HG02973 (cell line): ENCODE measurements at regions not wholly inside any gene's neighbourhood (a gene's known extent, or its start where the extent isn't known, plus 50 kb on each side); places are given as distances from the start of the nearest gene placed in this dataset.
"Not testable (repeated sequence)": the region's sequence is repeated elsewhere in the genome, so short reads cannot be mapped to it uniquely, and the experiment has no call there.

Source experiments
- ATAC-seq: cut with Tn5 transposase; IDR thresholded peaks from one replicate; pipeline ENCODE4 v1.9.1; 2021; ENCODE audit warnings: moderate library complexity; ENCODE audit not compliant: unreplicated experiment

- no peak for ATAC-seq
Measured at GRCh38 chr9:107842530-107842929, 353.0 kb upstream of the KLF4 start.

GRCh38 chr9:107841076-107841475 lies 351.5 kb upstream of the KLF4 start:
- no peak for ATAC-seq

- ATAC-seq, result no peak
Measured at GRCh38 chr9:107839371-107839770, 349.8 kb upstream of the KLF4 start.

GRCh38 chr9:107838766-107839165 lies 349.2 kb upstream of the KLF4 start:
- ATAC-seq, result no peak

GRCh38 chr9:107836300-107836699 lies 346.7 kb upstream of the KLF4 start:
- ATAC-seq, result no peak

- no peak for ATAC-seq
Measured at GRCh38 chr9:107833295-107833694, 343.7 kb upstream of the KLF4 start.

- ATAC-seq, result no peak
Measured at GRCh38 chr9:107832871-107833270, 343.3 kb upstream of the KLF4 start.

GRCh38 chr9:107830479-107830878 lies 340.9 kb upstream of the KLF4 start:
- ATAC-seq, result no peak

- ATAC-seq, result no peak
Measured at GRCh38 chr9:107827884-107828283, 338.3 kb upstream of the KLF4 start.

- ATAC-seq, result peak; percentile 90
Measured at GRCh38 chr9:107827304-107827703, 337.7 kb upstream of the KLF4 start.

- not testable (repeated sequence) for ATAC-seq
Measured at GRCh38 chr9:107826688-107826983, 337.1 kb upstream of the KLF4 start.

- ATAC-seq, result no peak
Measured at GRCh38 chr9:107824556-107824955, 335.0 kb upstream of the KLF4 start.

- no peak for ATAC-seq
Measured at GRCh38 chr9:107819772-107820565, 330.4 kb upstream of the KLF4 start.

- not testable (repeated sequence) for ATAC-seq
Measured at GRCh38 chr9:107818503-107818829, 328.9 kb upstream of the KLF4 start.

- ATAC-seq, result not testable (repeated sequence)
Measured at GRCh38 chr9:107817595-107818502, 328.3 kb upstream of the KLF4 start.

GRCh38 chr9:107816561-107817021 lies 327.0 kb upstream of the KLF4 start:
- ATAC-seq, result no peak

- no peak for ATAC-seq
Measured at GRCh38 chr9:107815782-107816560, 326.4 kb upstream of the KLF4 start.

GRCh38 chr9:107813287-107813686 lies 323.7 kb upstream of the KLF4 start:
- no peak for ATAC-seq

GRCh38 chr9:107810461-107810961 lies 320.9 kb upstream of the KLF4 start:
- no peak for ATAC-seq

- no peak for ATAC-seq
Measured at GRCh38 chr9:107809871-107810460, 320.4 kb upstream of the KLF4 start.

- ATAC-seq, result no peak
Measured at GRCh38 chr9:107807183-107807582, 317.6 kb upstream of the KLF4 start.
